ENCODE measurements at regions not wholly inside any gene's neighbourhood (a gene's known extent, or its start where the extent isn't known, plus 50 kb on each side); places are given as distances from the start of the nearest gene placed in this dataset.

- no peak for DNase-seq (ENCODE audit: low spot score in 2 of 2)
- Histone ChIP-seq H3K4me1 (no peaks in the 10 kb centered on the region), H3K4me3 (no peak overlapping the region), H3K27me3 (no peaks in the 10 kb centered on the region), H3K9me3 (no peaks in the 10 kb centered on the region), H3K36me3 (no peaks in the 10 kb centered on the region), H3K27ac (no peak overlapping the region)
- TF ChIP-seq POLR2A (IDR thresholded peaks at IDR 0.05) = no peak
- peak in 1 of 5 experiments; percentile 21 for TF ChIP-seq CTCF (IDR thresholded peaks at IDR 0.05)
- TF ChIP-seq EP300 (IDR thresholded peaks at IDR 0.05) = no peak
- 65 to 67% methylated on average over 2 of the region's 2 CpGs for WGBS, 2 donors
Measured at GRCh38 chr20:39289316-39289715, 327.2 kb downstream of the DHX35 start.

- TF ChIP-seq CTCF (IDR thresholded peaks at IDR 0.05) (no peak), EP300 (IDR thresholded peaks at IDR 0.05) (no peak), POLR2A (IDR thresholded peaks at IDR 0.05) (no peak)
- Histone ChIP-seq H3K36me3 (no peaks in the 10 kb centered on the region), H3K4me3 (no peak overlapping the region), H3K27ac (no peak overlapping the region), H3K9me3 (no peaks in the 10 kb centered on the region), H3K4me1 (no peaks in the 10 kb centered on the region), H3K27me3 (no peaks in the 10 kb centered on the region)
- DNase-seq (ENCODE audit: low spot score in 2 of 2) = no peak
- 84 to 89% methylated on average over 4 of the region's 4 CpGs for WGBS, 2 donors
Measured at GRCh38 chr20:39283464-39283863, 321.3 kb downstream of the DHX35 start.

- DNase-seq (ENCODE audit: low spot score in 2 of 2) = no peak
- H3K36me3 ChIP-seq = no peaks in the 10 kb centered on the region
- no peaks in the 10 kb centered on the region for H3K9me3 ChIP-seq
- H3K4me1 ChIP-seq = no peaks in the 10 kb centered on the region
- 70 to 80% methylated on average over 8 to 10 of the region's 10 CpGs for WGBS, 2 donors
- no peaks in the 10 kb centered on the region for H3K27me3 ChIP-seq
- H3K27ac ChIP-seq = no peak overlapping the region
- H3K4me3 ChIP-seq = no peak overlapping the region
- TF ChIP-seq CTCF (IDR thresholded peaks at IDR 0.05) (no peak), EP300 (IDR thresholded peaks at IDR 0.05) (no peak), POLR2A (IDR thresholded peaks at IDR 0.05) (no peak)
Measured at GRCh38 chr20:39282619-39283092, 320.5 kb downstream of the DHX35 start.

GRCh38 chr20:39280875-39281274 is 318.7 kb downstream of the DHX35 start:
- WGBS, 2 donors = 46 to 47% methylated on average over 3 of the region's 3 CpGs
- H3K27ac ChIP-seq = no peak overlapping the region
- H3K4me1 ChIP-seq = no peaks in the 10 kb centered on the region
- no peak for DNase-seq (ENCODE audit: low spot score in 2 of 2)
- no peak overlapping the region for H3K4me3 ChIP-seq
- H3K36me3 ChIP-seq = no peaks in the 10 kb centered on the region
- no peaks in the 10 kb centered on the region for H3K27me3 ChIP-seq
- TF ChIP-seq POLR2A (IDR thresholded peaks at IDR 0.05) (no peak), CTCF (IDR thresholded peaks at IDR 0.05) (no peak), EP300 (IDR thresholded peaks at IDR 0.05) (no peak)
- H3K9me3 ChIP-seq = peaks cover 0 to 10% (median 0%) of the 10 kb centered on the region in 4 donors

GRCh38 chr20:39278230-39278788 is 316.2 kb downstream of the DHX35 start:
- H3K9me3 ChIP-seq = peaks cover 0 to 12% (median 0%) of the 10 kb centered on the region in 4 donors
- no peak for DNase-seq (ENCODE audit: low spot score in 2 of 2)
- WGBS, 2 donors = 65 to 66% methylated on average over 5 of the region's 5 CpGs
- no peak for TF ChIP-seq EP300 (IDR thresholded peaks at IDR 0.05)
- TF ChIP-seq CTCF (IDR thresholded peaks at IDR 0.05) = no peak
- TF ChIP-seq POLR2A (IDR thresholded peaks at IDR 0.05) = no peak
- no peak overlapping the region for H3K27ac ChIP-seq
- H3K36me3 ChIP-seq = no peaks in the 10 kb centered on the region
- H3K4me3 ChIP-seq = no peak overlapping the region
- no peaks in the 10 kb centered on the region for H3K4me1 ChIP-seq
- no peaks in the 10 kb centered on the region for H3K27me3 ChIP-seq

All from tibial nerve (tissue), 4 donors.